CD4-positive, alpha-beta T cell treated with Interferon alpha-2 for 1 hour (primary cell): ENCODE measurements at regions not wholly inside any gene's neighbourhood (a gene's known extent, or its start where the extent isn't known, plus 50 kb on each side); places are given as distances from the start of the nearest gene placed in this dataset.
"Not testable (repeated sequence)": the region's sequence is repeated elsewhere in the genome, so short reads cannot be mapped to it uniquely, and the experiment has no call there.

Source experiments
- DNase-seq, 2 donors: peaks; one replicate each; pipeline ENCODE4 v3.0.0-alpha.2; 2020 to 2022

DNA sequence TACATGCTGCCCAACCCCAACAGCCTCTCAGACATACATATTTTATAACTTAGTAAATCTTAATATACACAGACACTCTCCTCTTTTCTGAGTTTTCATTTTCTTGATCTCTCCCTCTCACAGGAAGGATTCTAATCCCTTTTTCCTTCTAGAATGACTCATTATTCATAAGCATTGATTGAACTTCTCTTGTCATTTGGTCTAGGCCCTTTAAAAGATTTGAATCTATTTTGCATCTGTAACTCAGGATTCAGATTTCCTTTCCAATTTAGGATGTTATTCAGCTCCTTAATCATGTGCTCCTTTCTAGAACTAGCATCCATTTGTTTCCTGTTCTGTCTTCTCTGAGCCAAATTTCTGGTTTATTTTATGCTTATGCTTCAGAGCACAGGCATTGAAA is 624.5 kb upstream of the SGO1 start:
- DNase-seq = no peak

DNA sequence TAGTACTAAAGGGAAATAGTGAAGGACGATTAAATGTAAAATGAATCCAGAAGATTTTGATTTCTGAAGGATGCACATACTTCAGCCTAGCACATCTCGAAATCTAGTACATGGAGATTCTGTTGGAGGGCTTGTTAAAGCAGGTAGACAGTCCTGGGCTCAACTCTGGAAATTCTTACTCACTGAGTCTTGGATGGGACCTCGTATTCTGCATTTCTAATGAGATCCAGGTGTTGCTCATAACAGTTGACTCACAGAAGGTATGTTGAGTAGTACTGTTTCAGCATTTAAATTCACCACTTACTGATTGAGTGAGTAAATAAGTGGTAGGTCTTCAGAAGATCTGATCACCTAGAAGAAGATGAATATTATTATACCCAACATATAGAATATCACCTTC is 623.4 kb upstream of the SGO1 start:
- no peak for DNase-seq

DNA sequence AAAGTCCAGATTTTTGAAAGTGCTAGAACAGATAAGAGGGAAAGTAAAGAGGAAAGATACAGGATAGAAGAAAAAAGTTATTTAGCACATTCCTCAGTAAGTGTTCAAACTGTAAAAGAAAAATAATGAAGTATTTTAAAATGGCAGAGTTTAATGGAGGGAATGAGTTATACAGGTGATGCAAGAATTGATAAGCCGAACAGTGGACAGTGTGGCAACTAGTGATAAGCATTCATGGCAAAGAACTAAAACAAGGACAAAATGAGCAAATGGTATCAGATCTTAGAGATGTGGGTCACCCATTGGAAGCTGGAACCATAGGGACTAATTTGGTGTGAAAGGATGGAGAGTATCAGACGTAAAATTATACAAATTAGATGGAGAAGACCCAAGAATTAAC is 622.9 kb upstream of the SGO1 start:
- DNase-seq = no peak

DNA sequence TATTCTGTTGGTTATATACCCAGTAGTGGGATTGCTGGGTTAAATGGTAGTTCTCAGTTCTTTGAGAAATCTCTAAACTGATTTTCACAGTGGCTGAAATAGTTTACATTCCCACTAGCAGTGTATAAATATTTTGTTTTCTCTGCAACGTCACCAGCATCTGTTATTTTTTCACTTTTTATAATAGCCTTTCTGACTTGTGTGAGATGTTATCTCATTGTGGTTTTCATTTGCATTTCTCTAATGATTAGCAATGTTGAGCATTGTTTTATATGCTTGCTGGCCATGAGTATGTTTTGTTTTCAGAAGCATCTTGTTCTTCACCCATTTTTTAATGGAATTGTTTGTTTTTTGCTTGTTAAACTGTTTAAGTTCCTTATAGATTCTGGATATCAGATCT is 612.7 kb upstream of the SGO1 start:
- DNase-seq = no peak

DNA sequence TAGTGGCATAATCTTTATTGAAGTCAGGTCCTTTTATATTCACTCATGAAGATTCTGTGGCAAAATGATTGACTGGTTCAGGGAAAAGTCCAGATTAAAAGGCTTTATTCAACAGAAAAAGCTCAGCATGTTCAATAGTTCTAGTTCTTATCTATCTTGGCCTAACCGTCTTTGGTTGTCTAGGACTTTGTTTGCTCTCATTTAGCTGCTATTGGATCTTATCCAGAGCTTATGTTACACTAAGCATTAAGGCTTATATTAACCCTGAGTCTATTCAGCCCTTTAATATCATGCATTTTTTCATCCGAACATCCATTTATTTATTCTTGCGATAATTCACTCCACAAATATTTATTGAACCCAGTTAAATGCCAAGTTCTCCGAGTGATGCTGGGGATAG is 601.0 kb upstream of the SGO1 start:
- no peak for DNase-seq

DNA sequence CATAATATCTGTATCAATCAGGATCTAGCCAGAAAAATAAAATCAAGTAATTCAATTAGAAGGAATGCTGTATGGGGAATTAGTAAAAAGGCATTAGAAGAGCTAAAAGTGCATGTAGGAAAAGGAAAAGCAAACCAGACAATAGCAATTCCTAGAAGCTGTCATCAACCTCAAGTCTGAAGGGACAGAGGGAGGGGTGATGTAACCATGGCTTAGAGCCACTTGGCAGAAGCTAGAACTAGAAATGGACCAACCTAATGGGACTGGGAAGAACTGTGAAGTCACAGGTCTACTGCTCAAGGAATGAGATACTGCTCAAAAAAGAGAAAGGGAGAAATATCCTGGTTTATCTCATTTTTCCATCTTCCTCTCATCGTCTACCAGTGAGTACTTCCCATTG is 590.7 kb upstream of the SGO1 start:
- no peak for DNase-seq

DNA sequence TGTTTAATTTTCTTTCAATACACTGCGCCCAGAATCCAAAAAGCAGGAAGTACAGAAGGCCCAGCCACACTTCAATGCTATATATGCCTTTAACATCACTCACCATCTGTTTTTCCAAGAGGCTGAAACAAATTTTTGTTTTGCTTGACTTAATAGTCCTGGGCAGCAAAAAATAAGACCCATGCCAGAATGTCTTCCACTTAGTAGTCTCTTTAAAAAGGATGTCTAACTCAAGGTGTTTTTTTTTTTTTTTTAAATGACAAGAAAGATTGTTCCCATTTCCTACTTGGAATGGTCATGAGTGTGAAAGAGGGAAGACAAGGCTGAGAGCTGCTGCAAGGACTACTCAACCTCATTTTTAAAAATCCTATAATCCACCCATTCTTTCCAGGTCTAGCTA is 590.3 kb upstream of the SGO1 start:
- no peak for DNase-seq

DNA sequence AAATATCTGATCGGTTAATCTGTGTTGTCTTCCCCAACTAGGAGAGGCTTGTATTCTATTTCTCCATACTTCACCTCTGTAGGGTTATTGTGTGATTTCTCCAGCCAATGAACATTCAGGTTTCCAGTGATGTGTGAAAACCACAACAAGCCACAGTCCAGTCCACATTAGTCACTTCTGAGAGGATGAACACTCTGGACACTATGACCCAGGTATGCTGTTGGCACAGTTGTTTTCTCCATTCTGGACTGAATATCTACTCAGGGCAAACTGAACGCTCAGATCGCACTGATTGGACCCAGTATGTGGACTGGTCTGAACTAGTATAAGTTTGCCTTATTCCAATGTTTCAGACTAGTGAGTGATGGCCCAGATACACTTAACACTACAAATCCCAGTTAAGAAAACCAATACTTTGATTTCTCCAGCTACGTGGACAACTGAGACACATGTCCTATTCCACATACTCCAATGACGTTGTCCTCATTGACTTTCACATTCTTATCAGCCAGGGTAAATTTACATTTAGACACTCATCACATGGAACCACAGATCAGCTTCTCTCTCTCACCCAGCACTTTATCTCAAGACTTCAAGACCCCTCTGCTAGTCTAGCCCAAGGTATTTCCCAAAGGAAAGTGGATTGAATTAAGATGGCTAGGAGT is 587.4 kb upstream of the SGO1 start:
- no peak for DNase-seq

DNA sequence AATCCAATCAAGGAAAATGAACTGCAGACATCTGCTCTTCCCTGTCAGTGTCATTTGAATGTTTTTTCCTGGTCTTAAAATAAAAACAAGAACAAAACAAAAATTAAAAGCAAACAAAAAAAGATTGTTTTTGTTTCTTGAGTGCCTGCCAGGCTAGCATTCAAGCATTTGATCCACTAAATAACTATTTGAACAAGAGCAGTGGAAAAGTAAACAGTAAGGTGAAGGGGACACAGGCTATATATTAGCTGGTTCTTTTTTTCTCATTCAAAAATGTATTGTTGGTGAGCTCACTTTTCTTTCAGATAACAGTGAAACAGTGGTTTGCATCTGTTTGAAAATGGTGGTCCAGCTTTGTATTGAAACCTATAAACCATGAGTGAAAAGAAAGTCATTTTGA is 586.9 kb upstream of the SGO1 start:
- no peak for DNase-seq

DNA sequence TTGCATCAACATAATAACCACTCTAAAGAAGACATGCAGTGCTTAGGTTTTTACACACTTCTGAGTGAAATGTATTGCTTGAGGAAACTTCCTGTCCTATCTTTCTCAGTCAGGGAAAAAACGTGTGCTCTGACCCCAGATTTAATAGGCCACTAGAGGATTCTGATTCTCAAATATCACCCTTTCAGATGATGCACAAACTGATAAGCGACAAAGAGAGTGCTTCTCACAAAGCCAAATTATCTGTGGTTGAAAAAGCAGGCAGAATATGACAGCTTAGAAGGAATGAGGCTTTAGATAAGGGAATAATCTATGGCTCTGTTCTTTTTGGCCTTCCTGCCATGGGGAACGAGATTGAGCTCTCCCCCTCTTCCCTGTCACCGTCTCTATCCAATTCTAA is 583.4 kb upstream of the SGO1 start:
- no peak for DNase-seq

DNA sequence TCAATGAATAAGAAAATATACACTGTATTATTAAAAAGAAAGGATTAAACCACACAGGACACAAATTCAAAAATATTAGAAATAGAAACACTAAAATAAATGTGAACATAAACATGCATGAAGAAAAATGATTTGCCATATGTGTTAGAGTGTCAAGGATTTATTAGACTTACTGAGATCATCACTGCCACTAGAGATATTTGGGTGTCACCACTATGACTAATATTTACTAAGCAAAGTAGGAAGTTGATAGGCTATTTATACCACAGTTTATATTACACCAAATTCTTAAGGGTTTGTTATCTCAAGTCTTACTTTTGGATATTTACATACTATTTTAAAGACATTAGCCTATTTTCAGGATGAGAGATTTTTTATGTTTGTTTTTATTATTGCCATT is 575.0 kb upstream of the SGO1 start:
- DNase-seq = no peak

DNA sequence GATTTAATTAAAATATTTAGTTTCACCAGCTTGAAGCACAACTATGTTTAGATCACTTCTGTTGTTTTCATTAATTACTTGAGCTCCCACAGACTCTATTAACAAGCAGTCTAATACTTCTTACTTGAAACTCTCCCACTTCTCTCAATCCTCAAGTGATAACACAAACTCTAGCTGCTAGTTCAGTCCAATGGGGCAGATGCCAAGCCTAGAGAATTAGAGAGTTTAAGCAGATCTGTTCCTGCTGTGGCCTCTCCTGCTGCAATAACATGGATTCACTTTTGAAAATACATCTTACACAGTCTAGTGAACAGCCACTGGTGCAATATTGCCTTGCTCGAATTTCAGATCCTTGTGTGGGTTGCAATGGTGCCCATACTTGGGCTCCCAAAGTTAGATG is 566.4 kb upstream of the SGO1 start:
- DNase-seq = no peak

DNA sequence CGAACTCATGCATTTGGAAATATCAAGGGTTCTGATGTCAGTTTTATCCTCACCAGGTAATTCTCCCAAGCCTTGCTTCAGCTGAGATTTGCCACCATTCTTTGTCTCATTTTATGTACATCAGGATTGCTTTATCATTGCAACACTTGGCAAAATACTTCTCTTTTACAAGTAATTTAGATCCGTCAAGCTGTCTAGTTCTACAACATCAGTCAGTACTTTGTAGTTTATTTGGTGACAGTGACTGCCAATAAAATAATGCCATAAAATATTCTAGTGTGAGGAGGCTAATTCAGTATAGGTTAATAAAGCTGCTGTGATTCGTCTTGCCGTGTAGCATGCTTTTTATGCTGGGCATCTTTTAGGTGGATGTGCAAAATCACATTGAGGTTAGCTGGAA is 565.3 kb upstream of the SGO1 start:
- DNase-seq = no peak

DNA sequence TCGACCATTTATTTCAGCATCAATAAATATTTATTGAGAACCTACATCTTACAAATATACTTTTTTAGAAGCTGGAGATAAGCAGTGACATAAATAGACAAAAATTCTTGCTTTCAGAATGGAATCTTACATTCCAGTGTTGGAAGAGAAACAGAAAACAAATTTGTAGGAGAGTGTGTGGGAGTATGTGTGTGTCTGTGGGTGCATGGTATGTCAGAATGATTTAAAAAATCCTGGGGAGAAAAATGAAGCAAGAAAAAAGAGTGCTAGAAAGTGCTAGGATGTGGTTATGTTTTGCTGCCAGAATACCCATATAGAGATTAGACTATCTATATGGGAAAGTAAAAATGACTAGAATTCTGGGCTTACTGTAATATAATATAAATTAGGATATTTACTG is 561.7 kb upstream of the SGO1 start:
- DNase-seq = no peak

DNA sequence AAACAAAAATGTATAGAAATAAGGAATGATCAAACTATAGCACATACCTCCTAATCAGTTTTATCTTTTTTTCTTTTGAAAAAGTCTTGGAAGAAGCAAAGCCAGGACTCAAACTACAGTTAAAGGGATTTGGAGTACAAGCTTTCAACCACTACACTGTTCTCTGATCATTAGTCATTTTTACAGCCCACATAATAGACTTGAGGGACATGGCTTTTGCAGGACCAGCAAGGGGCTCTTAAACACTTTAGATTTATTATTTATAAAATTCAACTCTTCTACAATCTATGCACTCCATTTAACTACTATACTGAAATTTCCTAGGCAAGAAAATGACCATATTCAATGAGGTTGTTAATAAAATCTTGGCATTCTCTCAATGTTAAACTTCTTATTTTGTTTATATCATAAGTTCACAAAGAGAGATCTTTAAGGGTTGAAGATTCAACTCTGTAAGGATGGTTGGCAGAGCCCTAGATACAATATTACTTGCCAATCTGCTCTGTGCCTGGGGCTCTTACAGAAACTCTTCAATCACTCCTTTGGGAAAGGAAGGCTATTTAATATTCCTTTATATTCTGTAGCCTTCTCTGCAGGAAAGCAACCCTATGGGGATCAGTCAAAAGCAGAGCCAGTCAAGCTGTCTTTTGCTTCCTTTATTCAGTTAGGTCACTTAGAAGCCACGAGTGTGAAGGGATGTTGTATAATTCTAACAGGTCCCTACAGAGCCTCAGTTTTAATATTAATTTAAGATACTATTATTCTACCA is 557.7 kb upstream of the SGO1 start:
- DNase-seq = no peak

DNA sequence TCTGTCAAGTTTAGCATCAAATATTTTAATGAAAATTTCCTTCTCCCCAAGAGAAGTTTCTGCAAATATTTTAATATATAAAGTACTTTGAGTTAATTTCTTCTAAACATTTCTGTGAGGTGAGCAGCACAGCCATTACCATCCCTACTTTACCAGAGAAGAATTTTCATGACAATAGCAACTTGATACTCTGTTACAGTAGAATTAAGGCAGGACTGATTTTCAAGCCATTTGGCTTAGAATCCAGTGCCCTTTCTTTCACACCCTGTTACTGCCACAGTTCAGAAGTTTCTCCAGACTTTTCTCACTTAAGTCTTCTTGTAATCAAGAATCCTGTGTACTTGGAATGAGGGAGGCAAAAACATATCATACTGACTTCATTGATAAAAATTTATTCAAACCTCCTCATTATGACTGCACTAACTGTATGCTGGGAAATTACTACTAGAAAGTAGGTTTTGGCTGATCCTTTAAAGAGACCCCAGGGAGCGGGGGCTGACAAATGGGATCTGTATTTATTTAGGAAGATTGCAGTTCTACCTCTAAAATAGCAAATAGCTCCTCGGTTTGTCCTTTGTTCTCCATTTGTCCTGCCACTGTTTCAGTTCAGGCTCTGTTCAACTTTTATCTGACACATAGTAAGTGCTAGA is 557.0 kb upstream of the SGO1 start:
- DNase-seq = no peak

DNA sequence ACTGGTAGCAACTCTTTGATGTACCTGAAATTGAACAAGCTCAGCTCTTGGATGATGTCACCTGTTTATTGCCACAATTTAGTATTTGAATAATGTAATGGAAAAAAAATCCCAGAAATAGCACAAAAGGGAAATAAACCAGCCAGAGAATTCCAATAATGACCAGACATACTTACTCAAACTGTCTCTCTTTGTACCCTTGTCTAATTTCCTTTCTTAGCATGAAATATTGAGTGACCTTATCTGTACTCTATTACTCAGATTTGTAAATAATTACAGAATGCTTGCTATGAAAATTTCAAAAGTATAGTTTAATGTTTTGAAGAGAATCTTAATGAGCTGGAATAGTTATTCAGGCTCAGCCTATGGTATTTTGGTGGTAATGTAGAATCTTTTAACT is 555.4 kb upstream of the SGO1 start:
- no peak for DNase-seq

DNA sequence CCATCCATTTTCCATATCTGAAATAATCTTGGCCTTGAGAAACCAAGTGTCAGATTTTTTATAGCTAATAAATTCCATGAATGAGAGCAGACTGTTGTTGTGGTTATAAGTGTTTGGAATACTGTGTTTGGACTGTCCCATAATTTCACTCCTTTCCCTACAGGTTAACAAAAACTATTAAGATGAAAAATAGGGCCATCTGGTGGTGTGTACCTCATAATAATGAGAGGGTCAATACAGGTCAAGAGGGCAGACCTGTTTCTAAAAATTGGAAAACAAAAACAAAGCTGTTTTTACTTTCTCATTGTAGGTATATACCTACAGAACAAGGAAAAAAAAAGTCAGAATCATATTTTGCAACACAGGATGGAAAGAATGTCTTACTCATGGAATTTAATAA is 553.8 kb upstream of the SGO1 start:
- no peak for DNase-seq

DNA sequence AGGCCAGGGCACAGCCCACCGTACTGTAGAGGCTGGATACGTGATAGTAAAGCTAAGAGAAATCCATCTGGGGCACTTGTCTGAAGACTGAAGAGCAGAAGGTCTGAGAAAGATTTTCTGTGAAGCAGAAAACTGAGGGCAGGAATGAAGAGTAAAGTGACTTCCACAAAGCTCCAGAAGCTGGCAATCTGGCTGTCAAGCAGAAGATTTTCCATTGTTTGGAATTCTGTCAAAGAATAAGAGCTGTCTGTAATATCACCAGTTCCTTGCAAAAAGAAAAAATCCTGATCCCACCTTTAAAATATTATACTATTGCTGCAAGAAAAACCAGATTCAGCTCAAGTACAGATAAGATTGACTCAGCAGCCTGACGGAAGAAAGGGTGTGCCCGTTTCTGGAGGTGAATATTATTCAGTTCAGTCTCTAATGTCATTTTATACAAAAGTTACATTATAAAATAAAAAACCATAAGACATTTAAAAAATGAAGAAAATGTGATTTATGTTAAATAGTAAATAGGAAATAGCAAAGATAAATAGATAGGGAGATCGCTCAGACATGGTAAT is 550.4 kb upstream of the SGO1 start:
- DNase-seq = no peak

DNA sequence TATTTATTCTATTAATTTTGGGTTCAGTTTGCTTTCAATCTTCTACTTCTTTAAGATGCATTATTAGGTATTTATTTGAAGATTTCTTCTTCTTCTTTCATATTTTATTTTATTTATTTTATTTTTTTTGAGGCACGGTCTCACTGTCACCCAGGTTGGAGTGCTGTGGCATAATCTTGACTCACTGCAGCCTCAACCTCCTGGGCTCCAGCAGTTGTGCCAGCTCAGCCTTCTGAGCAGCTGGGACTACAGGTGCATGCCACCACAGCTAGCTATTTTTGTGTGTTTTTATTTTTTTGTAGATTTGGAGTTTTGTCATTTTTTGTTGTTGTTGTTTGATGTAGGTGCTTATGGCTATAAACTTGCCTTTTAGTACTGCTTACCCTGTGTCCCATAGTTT is 543.2 kb upstream of the SGO1 start:
- DNase-seq = no peak

DNA sequence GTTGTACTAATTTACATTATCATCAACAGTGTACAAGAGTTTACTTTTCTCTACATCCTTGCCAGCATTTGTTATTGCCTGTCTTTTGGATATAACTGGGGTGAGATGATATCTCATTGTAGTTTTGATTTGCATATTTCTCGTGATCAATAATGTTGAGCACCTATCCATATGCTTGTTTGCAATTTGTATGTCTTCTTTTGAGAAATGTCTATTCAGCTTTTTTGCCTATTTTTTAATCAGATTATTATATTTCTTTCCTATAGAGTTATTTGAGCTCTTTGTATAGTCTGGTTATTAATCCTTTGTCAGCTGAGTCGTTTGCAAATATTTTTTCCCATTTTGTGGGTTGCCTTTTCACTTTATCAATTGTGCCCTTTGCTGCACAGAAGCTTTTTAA is 540.8 kb upstream of the SGO1 start:
- no peak for DNase-seq

DNA sequence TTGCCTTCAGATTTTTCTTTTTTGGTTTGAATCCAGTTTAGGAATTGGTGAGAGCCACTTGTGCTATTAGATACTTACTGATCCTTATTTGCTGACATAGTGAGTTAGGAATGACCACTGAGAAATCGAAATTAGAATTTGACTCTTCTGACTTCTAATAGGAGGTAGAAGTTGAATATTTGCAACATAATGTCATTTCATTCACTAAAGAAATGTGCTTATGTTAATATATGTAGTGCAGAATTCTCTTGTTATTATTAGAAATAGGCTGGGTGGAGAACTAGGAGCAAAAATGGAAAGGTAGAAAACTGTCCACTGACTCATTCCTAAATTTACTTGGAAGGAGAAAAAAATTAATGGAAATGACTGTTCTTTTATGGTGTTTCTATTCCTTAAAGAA is 538.2 kb upstream of the SGO1 start:
- no peak for DNase-seq

DNA sequence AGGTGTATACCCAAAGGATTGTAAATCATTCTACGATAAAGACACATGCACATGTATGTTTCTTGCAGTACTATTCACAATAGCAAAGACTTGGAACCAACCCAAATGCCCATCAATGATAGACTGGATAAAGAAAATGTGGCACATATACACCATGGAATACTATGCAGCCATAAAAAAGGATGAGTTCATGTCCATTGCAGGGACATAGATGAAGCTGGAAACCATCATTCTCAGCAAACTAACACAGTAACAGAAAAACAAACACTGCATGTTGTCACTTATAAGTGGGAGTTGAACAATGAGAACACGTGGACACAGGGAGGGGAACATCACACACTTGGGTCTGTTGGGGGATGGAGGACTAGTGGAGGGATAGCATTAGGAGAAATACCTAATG is 530.4 kb upstream of the SGO1 start:
- DNase-seq = not testable (repeated sequence)

DNA sequence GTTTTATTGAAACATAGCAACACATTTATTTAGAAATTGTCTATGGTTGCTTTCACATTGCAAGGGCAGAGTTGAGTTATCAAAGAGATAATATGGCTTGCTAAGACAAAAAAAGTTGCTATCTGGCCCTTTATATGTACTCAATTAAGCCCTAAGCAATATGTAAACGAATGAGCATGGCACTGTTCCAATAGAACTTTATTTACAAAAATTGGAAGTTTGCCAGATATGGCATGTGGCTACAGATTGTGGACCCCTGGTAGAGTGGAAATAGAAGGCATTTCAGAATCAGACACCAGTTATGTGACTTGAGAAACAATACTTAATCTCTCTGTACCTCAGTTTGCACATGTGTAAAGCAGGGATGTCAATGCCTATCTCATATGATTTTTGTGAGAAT is 515.6 kb upstream of the SGO1 start:
- no peak for DNase-seq
